Kidney epithelial cell (primary cell): ENCODE measurements at regions not wholly inside any gene's neighbourhood (a gene's known extent, or its start where the extent isn't known, plus 50 kb on each side); places are given as distances from the start of the nearest gene placed in this dataset.
"Not testable (repeated sequence)": the region's sequence is repeated elsewhere in the genome, so short reads cannot be mapped to it uniquely, and the experiment has no call there.

Source experiments
- DNase-seq: peaks from one replicate; pipeline ENCODE4 v3.0.0-alpha.2; 2010; ENCODE audit warnings: low read depth
- H3K27me3 ChIP-seq: 2 replicates; pipeline ENCODE4 v1.6.0; 2011; ENCODE audit warnings: low read length; ENCODE audit not compliant: control insufficient read depth, insufficient read depth
- H3K36me3 ChIP-seq: 2 replicates; pipeline ENCODE4 v1.5.1; 2011; ENCODE audit warnings: low read length; ENCODE audit not compliant: control insufficient read depth, insufficient read depth
- H3K4me3 ChIP-seq: 2 replicates; pipeline ENCODE4 v1.5.1; 2011; ENCODE audit warnings: low read depth, mild to moderate bottlenecking, control low read depth, low read length
- TF ChIP-seq, protein P1 (sequence below): IDR thresholded peaks from 2 replicates; pipeline ENCODE4 v1.5.1; 2011; ENCODE audit warnings: mild to moderate bottlenecking, moderate library complexity, low read length, control low read depth, inconsistent platforms; ENCODE audit not compliant: insufficient read depth, poor library complexity, severe bottlenecking

DNA sequence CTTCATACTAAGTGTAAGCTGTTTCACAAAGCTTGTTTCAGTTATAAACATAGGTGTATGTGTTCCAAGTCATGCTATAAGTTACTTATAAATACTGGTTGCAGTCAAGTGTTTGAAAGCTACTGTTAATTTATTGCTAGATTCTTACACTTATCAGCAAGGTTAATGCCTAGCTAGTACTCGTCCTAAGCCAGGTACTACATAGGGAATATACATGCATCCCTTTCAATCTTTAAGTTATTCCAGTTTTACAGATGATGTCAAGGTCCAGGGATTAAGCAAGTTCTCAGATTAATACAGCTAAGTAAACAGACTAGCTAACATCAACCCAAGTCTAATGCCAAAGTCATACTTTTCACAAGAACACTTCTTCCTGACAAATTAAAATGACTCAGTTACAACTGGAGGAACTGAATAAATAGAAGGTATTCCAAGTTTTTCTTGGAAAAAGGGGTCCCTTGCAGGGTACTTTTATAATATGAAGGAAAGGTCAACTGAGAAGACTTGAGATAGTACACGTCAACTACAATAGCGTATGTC is 652.2 kb upstream of the USP24 start:
- Histone ChIP-seq H3K27me3 (no peaks in the 10 kb centered on the region), H3K4me3 (no peak overlapping the region), H3K36me3 (no peaks in the 10 kb centered on the region)
- DNase-seq, result no peak
- TF ChIP-seq, protein P1, sequence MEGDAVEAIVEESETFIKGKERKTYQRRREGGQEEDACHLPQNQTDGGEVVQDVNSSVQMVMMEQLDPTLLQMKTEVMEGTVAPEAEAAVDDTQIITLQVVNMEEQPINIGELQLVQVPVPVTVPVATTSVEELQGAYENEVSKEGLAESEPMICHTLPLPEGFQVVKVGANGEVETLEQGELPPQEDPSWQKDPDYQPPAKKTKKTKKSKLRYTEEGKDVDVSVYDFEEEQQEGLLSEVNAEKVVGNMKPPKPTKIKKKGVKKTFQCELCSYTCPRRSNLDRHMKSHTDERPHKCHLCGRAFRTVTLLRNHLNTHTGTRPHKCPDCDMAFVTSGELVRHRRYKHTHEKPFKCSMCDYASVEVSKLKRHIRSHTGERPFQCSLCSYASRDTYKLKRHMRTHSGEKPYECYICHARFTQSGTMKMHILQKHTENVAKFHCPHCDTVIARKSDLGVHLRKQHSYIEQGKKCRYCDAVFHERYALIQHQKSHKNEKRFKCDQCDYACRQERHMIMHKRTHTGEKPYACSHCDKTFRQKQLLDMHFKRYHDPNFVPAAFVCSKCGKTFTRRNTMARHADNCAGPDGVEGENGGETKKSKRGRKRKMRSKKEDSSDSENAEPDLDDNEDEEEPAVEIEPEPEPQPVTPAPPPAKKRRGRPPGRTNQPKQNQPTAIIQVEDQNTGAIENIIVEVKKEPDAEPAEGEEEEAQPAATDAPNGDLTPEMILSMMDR, result no peak

DNA sequence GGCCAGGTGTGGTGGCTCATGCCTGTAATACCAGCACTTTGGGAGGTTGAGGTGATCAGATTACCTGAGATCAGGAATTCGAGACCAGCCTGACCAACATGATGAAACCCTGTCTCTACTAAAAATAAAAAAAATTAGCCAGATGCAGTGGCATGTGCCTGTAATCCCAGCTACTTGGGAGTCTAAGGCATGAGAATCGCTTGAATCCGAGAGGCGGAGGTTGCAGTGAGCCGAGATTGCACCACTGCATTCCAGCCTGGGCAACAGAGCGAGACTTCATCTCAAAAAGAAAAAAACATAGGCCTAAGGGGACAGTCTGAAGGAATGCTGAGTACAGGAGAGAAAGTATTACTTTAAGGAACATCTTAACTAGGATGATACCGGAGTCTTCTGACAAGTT is 650.6 kb upstream of the USP24 start:
- H3K4me3 ChIP-seq, DNase-seq, H3K27me3 ChIP-seq: not testable (repeated sequence)

DNA sequence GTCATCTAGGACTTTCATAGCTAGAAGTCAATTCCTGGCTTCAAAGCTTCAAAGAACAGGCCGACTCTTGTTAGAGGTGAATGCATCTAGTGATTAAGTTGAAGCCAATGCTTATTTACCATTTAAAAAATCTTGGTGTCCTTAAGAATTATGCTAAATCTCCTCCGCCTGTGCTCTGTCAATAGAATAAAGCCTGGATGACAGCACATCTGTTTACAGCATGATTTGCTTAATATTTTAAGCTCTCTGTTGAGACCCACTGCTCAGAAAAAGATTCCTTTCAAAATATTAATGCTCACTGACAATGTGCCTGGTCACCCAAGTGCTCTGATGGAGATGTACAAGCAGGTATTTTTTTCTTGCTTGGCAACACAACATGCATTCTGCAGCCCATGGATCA is 649.1 kb upstream of the USP24 start:
- H3K4me3 ChIP-seq, result no peak overlapping the region
- TF ChIP-seq, protein P1, result no peak
- no peak for DNase-seq
- H3K27me3 ChIP-seq, result no peaks in the 10 kb centered on the region
- no peaks in the 10 kb centered on the region for H3K36me3 ChIP-seq

More for the DNA sequence above, 650.6 kb upstream of the USP24 start:
- H3K36me3 ChIP-seq, result not testable (repeated sequence)

DNA sequence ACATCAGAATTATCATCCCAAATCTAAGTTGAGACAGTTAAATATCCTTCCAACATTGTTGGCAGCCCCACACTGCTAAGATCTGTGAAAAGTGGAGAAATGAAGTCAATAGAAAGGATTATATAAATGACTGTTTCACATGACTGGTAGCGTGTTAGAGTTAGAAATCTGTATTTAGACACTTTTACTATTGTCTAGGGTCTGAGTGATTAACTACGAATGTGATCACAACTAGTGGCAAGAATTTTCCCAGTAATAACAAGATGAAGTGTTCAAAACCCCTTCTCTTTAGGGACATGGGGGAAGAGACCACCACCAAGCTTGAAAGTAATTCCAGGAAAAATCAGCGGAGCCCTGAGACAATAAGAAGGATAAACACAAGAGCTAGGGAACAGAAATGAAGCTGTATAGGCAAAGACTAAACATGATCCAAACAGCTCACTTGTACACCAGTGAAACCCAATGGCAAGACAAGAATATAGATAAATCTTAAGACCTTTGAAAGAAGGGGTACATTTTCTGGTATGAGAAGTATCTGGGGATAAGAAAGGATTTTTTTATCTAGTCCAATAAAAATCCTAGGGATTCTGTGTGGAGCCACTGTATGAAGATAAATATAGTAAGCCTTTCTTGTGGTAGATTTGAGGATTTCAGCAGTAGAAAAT is 646.6 kb upstream of the USP24 start:
- TF ChIP-seq, protein P1, result no peak
- no peaks in the 10 kb centered on the region for H3K36me3 ChIP-seq
- H3K27me3 ChIP-seq, result no peaks in the 10 kb centered on the region
- no peak for DNase-seq
- no peak overlapping the region for H3K4me3 ChIP-seq

DNA sequence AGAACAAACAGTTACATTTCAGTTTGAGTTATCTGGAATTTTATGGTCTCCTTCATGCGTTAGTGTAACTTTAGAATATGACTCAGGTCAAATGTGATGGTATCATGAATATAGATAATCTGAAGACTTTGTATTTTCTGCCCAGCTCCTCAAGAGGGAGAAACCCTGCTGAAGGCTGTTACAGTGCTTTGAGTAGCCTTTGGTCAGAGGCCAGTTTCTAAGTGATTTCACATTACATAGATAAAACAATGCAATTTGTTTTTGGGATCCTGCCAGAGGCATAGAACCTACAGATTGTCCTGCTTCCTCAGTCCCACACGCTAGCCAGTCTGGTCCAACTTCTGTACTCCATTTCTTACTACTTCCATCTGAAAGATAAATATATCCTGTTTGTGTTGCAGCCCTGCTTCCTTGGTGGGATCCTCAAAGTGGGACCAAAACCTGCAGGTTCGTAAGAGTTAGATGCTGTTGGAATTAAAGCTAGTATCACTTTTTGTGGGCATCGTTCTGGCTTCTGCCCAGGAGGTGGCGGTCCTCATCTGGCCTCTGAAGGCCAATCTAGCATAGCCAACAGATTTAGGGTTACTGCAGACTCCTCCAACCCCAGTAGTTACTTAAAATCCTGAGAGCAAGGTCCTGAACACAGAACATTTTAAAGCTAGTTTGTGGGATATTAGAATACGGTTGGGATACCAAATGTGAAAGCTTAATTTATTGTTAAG is 645.8 kb upstream of the USP24 start:
- TF ChIP-seq, protein P1, result no peak
- Histone ChIP-seq H3K4me3 (no peak overlapping the region), H3K27me3 (no peaks in the 10 kb centered on the region), H3K36me3 (no peaks in the 10 kb centered on the region)
- no peak for DNase-seq

DNA sequence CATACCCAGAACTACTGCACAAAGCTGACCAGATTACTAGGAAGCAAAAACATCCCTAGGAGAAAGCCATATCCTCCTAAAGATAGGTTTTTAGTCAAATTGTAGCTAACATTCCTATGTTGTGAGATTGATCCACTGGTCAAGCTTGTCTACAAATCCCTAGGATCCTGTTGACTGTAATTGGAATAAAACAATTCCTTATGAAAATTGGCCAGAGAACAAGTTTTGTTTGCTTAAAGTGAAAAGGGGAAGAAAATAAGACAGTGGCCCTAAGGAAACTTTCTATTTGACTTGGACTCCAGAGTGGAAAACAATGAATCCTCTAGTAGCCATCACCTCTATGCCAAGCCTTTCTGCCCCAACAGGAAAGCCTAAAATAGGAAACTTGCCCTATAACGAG is 645.2 kb upstream of the USP24 start:
- DNase-seq, result no peak
- no peak overlapping the region for H3K4me3 ChIP-seq
- H3K27me3 ChIP-seq, result no peaks in the 10 kb centered on the region
- TF ChIP-seq, protein P1, result no peak
- H3K36me3 ChIP-seq, result no peaks in the 10 kb centered on the region
